GM19023 (cell line): ENCODE measurements at regions not wholly inside any gene's neighbourhood (a gene's known extent, or its start where the extent isn't known, plus 50 kb on each side); places are given as distances from the start of the nearest gene placed in this dataset.
"Not testable (repeated sequence)": the region's sequence is repeated elsewhere in the genome, so short reads cannot be mapped to it uniquely, and the experiment has no call there.

Source experiments
- ATAC-seq: cut with Tn5 transposase; IDR thresholded peaks from one replicate; pipeline ENCODE4 v1.9.1; 2021; ENCODE audit warnings: mild to moderate bottlenecking, moderate library complexity; ENCODE audit not compliant: unreplicated experiment

- no peak for ATAC-seq
Measured at GRCh38 chr18:56489893-56490292, 148.5 kb downstream of the TXNL1 start.

- ATAC-seq, result no peak
Measured at GRCh38 chr18:56488739-56489138, 149.7 kb downstream of the TXNL1 start.

DNA sequence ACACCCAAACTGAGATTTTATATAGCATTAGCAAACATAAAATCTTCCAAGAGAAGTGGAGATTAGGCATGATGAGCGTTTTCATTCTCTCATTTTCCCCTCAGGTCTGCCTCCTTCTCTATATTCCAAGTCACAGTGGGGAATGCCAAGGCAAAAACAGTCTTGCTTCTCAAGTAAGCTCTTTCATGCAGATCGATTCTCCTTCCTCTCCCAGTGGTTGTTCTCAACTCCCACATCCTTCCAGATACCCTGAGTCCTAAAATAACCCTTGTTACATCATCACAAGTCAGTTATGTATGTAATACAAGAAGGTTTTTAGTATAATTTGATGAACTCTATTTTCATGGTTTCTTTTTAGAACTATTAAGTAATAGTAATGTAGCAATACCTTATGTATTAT lies 150.6 kb downstream of the TXNL1 start:
- no peak for ATAC-seq

GRCh38 chr18:56483386-56483785 lies 155.0 kb downstream of the TXNL1 start:
- ATAC-seq, result no peak

DNA sequence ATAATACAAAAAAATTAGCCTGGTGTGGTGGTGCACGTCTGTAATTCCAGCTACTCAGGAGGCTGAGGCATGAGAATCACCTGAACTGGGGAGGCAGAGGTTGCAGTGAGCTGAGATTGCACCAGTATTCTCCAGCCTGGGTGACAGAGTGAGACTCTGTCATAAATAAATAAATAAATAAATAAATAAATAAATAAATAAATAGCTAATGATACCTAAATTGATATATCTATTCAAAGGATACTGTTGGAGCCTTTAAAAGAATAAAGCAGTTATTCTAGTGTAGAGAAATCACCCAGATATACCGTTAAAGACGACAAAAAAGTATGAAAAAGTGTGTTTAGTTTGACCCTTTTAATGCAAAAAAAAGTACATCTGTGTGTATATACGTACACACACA lies 155.6 kb downstream of the TXNL1 start:
- not testable (repeated sequence) for ATAC-seq

GRCh38 chr18:56481751-56482150 lies 156.6 kb downstream of the TXNL1 start:
- no peak for ATAC-seq

GRCh38 chr18:56479841-56480240 lies 158.6 kb downstream of the TXNL1 start:
- no peak for ATAC-seq

GRCh38 chr18:56475250-56475649 lies 163.1 kb downstream of the TXNL1 start:
- ATAC-seq, result no peak

GRCh38 chr18:56473400-56474024 lies 164.9 kb downstream of the TXNL1 start:
- no peak for ATAC-seq

DNA sequence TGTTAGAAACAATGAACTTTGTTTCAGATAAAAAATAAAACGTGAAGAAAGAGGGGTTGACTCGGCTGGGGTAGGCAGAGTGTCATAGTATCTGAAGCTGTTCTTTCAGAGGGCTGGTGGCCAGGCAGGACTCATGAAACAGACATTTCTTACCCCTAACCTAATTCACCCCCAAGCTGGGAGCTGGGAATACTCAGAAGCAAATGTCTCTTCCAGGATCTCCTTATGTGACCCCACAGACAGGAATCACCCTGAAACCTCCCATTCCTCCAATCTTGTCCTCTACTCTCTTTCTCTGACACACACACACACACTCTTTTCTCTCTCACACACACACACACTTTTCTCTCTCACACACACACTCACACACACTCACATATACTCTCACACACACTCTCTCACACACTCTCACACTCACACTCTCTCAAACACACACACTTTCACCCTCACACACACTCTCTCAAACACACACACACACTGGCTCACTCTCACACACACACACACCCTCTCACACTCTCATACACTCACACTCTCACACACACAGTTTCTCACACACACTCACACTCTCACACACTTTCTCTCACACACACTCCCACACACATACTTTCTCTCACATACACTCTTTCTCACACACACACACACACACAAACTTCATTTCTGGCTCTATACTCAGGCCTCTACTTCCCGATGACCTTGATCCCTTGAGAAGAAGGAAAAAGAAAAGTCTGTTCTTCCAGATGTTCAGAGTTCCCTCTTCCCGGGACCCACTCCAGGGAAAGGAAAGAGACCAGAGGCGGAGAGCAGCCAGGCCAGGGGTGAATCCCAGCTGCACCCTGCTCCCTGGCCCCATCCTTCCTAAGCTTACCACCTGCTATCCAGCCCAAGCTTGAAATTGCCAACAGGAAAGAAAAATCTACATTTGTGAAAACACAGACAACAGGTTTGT lies 167.7 kb downstream of the TXNL1 start:
- ATAC-seq, result no peak

DNA sequence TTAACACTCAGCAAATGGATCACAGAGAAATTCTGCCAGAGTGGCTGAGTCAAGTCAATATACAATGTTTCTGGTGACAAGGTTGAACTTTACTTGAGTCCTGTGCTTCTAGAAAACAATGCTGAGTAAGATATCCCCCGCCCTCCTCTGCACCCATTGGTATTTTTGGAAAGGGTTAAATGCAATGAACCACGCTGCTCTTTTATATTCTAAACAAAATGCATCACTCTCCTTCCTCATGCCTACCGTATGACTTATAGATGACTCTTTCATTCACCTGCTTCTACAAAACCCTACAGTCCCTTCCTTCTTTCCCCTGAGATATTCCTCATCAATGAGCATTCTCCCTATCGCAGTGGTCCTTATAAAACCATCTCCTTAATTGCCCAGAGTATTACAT lies 168.8 kb downstream of the TXNL1 start:
- ATAC-seq, result no peak

DNA sequence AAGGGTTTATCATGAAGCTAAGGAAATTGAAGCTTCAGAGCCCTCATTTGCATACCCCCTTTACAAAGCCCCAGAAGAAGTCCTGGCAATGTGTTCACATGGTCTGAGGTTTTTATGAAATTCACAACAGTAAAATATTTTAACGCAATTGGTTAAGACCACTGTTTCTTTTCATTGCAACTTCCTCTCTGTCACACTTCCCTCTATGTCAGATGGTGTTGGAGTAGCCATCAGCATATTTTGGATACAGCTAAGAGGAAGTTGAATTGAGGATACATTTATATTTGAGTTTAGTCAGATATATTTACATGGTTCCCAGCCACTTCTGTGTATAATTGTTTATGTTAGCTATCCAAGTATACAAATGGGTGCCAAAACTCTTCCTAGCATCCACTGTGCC lies 170.0 kb downstream of the TXNL1 start:
- ATAC-seq, result no peak

DNA sequence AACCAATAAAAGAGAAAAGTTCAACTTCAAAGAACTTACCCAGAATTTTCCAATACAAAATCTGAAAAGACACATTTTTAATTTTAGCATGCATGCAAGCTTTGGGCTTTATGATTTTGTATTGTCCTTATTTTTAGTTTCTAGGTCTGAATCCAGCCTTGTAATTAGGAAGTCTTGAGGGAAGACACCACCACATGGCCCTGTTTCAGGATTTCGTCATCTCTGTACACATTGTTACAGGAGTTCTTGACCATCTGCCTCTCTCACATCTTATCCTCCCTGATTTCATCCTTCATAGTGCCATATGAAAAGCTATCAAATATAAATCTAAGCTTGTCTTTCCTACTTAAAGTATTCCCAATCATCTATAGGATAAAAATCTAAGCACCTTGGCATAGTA lies 176.1 kb downstream of the TXNL1 start:
- no peak for ATAC-seq

GRCh38 chr18:56461151-56461550 lies 177.2 kb downstream of the TXNL1 start:
- ATAC-seq, result no peak

GRCh38 chr18:56460581-56460980 lies 177.8 kb downstream of the TXNL1 start:
- no peak for ATAC-seq

DNA sequence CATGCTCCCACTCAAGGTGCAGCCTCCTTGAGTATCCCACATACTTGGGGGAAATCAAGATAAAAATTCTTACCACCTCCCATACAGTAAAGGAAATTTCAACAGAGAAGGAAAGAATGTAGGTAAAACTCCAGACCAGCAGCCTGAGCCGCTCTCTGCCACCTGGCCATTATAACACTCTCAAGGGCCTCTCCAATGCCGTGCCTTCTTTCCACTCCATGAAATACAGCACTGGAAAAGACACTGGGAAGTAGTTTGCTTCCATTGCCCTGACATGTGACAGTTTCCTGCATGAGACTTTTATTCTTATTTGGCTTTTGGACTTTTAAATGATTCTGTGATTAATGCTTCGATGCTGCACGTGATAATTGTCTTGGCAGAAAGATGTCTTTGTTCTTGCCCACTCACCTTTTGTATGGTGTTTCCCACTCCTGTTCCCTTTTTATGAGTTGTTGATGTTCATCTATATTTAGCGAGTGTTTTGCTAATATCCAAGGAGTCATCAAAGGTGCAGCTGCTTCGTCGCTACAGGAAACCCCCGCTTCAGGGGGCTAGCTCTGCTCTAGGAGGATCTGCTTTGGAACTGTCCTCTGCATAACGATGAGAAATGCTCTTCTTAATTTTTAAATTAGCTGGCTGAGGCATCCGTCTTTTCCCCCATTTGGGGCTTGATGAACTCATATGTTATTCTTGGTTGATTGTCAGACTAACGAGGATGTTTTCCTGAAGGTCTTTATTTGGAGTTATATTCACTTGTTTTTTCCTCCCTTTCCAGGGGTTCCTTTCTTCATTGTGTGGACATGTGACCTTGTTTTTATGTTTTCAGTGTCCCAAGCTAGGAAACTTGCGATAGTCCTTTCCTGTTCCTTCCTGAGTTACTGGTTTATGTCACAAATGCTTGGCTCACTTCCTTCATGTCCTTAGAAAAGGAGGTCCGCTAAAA lies 179.4 kb downstream of the TXNL1 start:
- ATAC-seq, result no peak

DNA sequence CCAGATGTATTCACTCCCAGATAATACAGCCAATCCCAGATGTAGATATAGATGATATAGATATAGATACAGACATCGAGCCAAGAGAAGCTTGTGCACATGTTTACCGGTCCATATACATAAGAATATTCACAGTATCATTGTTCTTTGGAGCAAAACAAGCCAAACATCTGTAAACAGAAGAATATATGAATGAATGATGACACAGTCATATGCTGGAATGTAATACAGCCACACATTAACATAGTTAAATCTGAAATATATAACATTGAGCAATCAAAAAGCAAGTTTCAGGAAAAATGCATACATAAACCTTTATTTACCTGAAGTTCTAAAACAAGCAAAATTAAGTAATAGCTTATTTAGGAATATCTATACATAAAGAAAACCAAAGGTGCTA lies 182.5 kb downstream of the TXNL1 start:
- no peak for ATAC-seq

DNA sequence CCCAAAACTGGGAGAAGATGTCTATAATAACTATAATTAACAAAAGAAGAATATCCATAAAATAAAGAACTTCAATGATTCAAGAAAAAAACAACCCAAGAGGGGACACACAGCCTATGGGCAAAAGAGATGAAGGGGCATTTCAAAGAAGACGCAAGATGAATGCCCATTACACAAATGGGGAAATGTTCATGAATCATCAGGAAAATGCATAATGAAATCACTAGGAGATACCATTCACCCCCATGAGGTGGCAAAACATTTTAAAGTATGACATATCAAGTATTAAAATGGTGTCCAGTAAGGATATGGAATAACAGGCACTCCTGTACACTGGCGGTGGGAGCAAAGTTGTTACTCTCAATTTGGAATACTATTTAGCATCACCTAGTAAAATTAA lies 183.3 kb downstream of the TXNL1 start:
- ATAC-seq, result no peak

DNA sequence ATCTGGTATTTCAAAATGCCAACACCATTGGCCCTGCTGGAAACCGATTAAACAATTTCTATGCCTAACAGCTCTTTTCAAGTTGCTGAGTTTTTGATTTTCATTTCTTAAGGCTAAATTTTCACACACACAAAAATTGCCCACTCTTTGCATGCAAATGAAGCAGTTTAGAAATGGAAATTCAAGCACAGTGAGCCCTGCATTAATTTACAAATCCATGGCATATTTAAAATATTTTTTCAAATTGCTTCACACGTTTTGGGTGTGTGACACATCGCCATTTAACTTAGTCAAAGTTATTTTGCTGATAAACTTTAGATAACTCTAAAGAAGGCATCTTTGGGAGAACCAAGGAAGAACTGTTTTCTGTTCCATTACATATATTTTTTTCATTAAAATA lies 184.8 kb downstream of the TXNL1 start:
- ATAC-seq, result no peak

DNA sequence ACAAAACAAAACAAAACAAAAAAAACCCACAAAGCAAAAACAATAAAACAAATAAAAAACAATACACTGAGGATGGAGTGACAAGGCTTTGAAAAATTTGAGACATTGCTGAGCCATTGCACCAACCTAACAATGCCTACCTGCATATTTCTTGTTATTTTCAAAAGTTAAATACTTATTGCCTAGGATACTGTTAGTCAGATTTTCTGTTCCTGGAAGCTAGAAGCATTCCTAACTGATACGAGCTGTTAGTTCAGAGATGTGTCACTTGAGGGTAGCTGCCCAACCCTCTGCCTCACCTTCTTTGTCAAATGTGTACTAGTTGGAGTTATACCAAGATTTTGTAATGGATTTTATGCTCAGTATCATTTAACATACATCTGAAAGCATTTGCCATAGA lies 187.2 kb downstream of the TXNL1 start:
- ATAC-seq, result no peak

DNA sequence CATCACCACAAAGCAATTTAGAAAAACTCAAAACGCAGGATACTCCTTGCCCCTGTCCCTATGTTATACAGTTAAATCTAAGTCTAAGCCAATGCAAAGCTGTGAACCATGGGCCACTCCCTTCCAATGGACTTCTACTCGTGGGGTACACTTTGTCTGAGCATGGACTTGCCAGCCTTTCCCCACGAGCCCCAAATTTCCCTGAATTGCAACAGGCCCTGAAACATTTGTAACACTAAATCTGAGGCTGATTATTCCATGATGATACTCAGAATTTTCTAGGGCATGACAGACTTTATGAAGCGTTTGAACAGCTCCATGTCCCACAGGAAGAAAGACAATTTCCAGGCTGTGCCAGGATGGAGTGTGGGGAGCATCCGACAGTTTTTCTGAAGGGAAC lies 189.6 kb downstream of the TXNL1 start:
- no peak for ATAC-seq
